ENCODE measurements at regions not wholly inside any gene's neighbourhood (a gene's known extent, or its start where the extent isn't known, plus 50 kb on each side); places are given as distances from the start of the nearest gene placed in this dataset.

- TF ChIP-seq RAD21 (IDR thresholded peaks at IDR 0.05; ENCODE audit: low read depth) (no peak), SIN3A (IDR thresholded peaks at IDR 0.05; ENCODE audit: low read depth) (no peak), ZNF274 (IDR thresholded peaks at IDR 0.05; ENCODE audit: low read depth, low read length) (no peak), EZH2 (IDR thresholded peaks at IDR 0.05) (no peak), FOSL1 (IDR thresholded peaks at IDR 0.05; ENCODE audit: low read depth) (no peak)
Observed at GRCh38 chr19:30283556-30283955, 88.6 kb upstream of the ZNF536 start (continued).

- ChIA-PET POLR2A (no interaction called here), RAD21 (ENCODE audit: low non-redundant PET in 1 of 2, low total read pairs in 2 of 2, uncharacterized antibody in 2 of 2, unreplicated experiment in 2 of 2) (no interaction called here), CTCF (no interaction called here)
- no peak overlapping the region for H3K27ac ChIP-seq (ENCODE audit: low read depth, low read length)
- H3K4me1 ChIP-seq (ENCODE audit: control insufficient read depth in 1 of 2, insufficient read depth in 2 of 2, low read length in 2 of 2): no peaks in the 10 kb centered on the region
- H4K20me1 ChIP-seq (ENCODE audit: insufficient read depth): no peaks in the 10 kb centered on the region
- H3K27me3 ChIP-seq (ENCODE audit: insufficient read depth, low read length): peaks cover 46% of the 10 kb centered on the region
- H3K9ac ChIP-seq (ENCODE audit: low read length): no peak overlapping the region
- BruUV-seq (replicated peaks): no TSS peak
- no peak overlapping the region for H3K4me2 ChIP-seq (ENCODE audit: low read length)
- H3K9me3 ChIP-seq (ENCODE audit: control insufficient read depth in 1 of 2, insufficient read depth in 1 of 2, low read depth in 1 of 2, low read length in 2 of 2): no peaks in the 10 kb centered on the region
- intact Hi-C loops (cut with micrococcal nuclease): no loop called here
- DNase-seq (ENCODE audit: low read depth, low spot score): no peak
- H3K9me2 ChIP-seq (ENCODE audit: insufficient read depth): no peaks in the 10 kb centered on the region
- TF ChIP-seq SRF (IDR thresholded peaks at IDR 0.05; ENCODE audit: low read depth): no peak
- TF ChIP-seq EZH2phosphoT487 (IDR thresholded peaks at IDR 0.05; ENCODE audit: borderline replicate concordance): no peak
- no peak for TF ChIP-seq FOSL1 (IDR thresholded peaks at IDR 0.05; ENCODE audit: low read depth)
- no peak for TF ChIP-seq ZNF274 (IDR thresholded peaks at IDR 0.05; ENCODE audit: low read depth, low read length)
- no peak for TF ChIP-seq ZFX (IDR thresholded peaks at IDR 0.05)
- TF ChIP-seq JUND (IDR thresholded peaks at IDR 0.05): no peak
- no peak for TF ChIP-seq SP1 (IDR thresholded peaks at IDR 0.05; ENCODE audit: low read depth)
- TF ChIP-seq CBX3 (IDR thresholded peaks at IDR 0.05; ENCODE audit: low read depth): no peak
- no peak for TF ChIP-seq EZH2 (IDR thresholded peaks at IDR 0.05)
- no peak for TF ChIP-seq SIN3A (IDR thresholded peaks at IDR 0.05; ENCODE audit: low read depth)
- TF ChIP-seq ELF1 (IDR thresholded peaks at IDR 0.05; ENCODE audit: borderline replicate concordance, low read depth): no peak
- TF ChIP-seq POLR2A (IDR thresholded peaks at IDR 0.05; ENCODE audit: borderline replicate concordance, extremely low read depth, insufficient read depth, insufficient read length): no peak
- ATAC-seq: no peak
- H2AFZ ChIP-seq (ENCODE audit: low read depth, low read length, poor library complexity, severe bottlenecking): no peak overlapping the region
- no peak overlapping the region for H3K4me3 ChIP-seq (replicated peaks in 1 of 2; ENCODE audit: low read depth in 1 of 2, low read length in 2 of 2)
- no peaks in the 10 kb centered on the region for H3K36me3 ChIP-seq (ENCODE audit: control insufficient read depth in 1 of 2, insufficient read depth in 2 of 2, low read length in 2 of 2)
- H3K79me2 ChIP-seq (ENCODE audit: insufficient read depth, low read length): no peaks in the 10 kb centered on the region
Observed at GRCh38 chr19:30284209-30284608, 88.0 kb upstream of the ZNF536 start.
